Peyer's patch (tissue), 4 donors: ENCODE measurements at regions not wholly inside any gene's neighbourhood (a gene's known extent, or its start where the extent isn't known, plus 50 kb on each side); places are given as distances from the start of the nearest gene placed in this dataset.

Source experiments
- DNase-seq, 3 donors: peaks; one replicate each; pipeline ENCODE4 v3.0.0-alpha.2; 2017 to 2019
- H3K27ac ChIP-seq, 4 donors: fragments of 200-600 bp; sonication (generic); one replicate each; pipeline ENCODE4 v1.5.1; 2016 to 2019
- H3K27me3 ChIP-seq, 2 donors: fragments of 200-600 bp; sonication (generic); one replicate each; pipeline ENCODE4 v1.5.1; 2019
- H3K36me3 ChIP-seq, 3 donors: fragments of 200-600 bp; sonication (generic); one replicate each; pipeline ENCODE4 v1.5.1; 2016 to 2019
- H3K4me1 ChIP-seq, 4 donors: fragments of 200-600 bp; sonication (generic); one replicate each; pipeline ENCODE4 v1.5.1; 2016 to 2019
- H3K4me3 ChIP-seq, 4 donors: fragments of 200-600 bp; sonication (generic); 1 replicate in 3 of 4; 2 replicates in 1 of 4; pipeline ENCODE4 v1.5.1; 2016 to 2019; ENCODE audit warnings: mild to moderate bottlenecking in 1 of 4
- H3K9me3 ChIP-seq, 4 donors: fragments of 200-600 bp; sonication (generic); one replicate each; pipeline ENCODE4 v1.5.1; 2016 to 2019; ENCODE audit warnings: mild to moderate bottlenecking in 1 of 4
- CTCF ChIP-seq, 6 experiments: fragments of 450-650 bp in 4 of 6; fragments of 200-600 bp in 2 of 6; sonication (generic) in 1 of 6; IDR thresholded peaks; one replicate each; pipeline ENCODE4 v1.5.1; 2017 to 2019; ENCODE audit warnings: antibody characterized with exemption in 6 of 6, mild to moderate bottlenecking in 3 of 6, moderate library complexity in 1 of 6
- POLR2A ChIP-seq, 2 donors: fragments of 450-650 bp; IDR thresholded peaks; one replicate each; pipeline ENCODE4 v1.5.1; 2017; ENCODE audit warnings: antibody characterized with exemption in 2 of 2, mild to moderate bottlenecking in 2 of 2, moderate library complexity in 2 of 2

DNA sequence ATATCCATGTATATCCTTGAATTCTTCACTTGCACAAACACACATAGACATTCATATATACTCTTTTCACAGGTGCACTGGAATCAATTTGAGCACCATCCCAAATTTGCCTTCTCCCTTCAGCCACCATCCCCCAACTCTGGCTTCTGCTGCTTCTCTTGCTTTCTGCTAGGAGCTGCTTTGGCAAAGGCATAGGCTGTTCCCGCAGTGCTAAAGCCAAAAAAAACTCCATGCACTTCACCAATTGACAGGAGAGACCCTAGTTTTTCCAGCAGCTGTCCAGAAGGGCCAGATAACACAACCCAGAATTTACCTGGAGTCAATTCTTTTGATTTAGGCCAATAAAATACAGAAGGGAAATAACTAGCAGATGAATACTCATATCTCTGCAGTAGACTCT is 251.3 kb downstream of the NR2F1-AS1 start:
- Histone ChIP-seq H3K36me3 (no peaks in the 10 kb centered on the region), H3K27me3 (no peaks in the 10 kb centered on the region), H3K27ac (no peak overlapping the region), H3K4me1 (no peaks in the 10 kb centered on the region), H3K4me3 (no peak overlapping the region), H3K9me3 (no peaks in the 10 kb centered on the region)
- no peak for TF ChIP-seq POLR2A (IDR thresholded peaks at IDR 0.05)
- no peak for TF ChIP-seq CTCF (IDR thresholded peaks at IDR 0.05)
- DNase-seq: no peak

DNA sequence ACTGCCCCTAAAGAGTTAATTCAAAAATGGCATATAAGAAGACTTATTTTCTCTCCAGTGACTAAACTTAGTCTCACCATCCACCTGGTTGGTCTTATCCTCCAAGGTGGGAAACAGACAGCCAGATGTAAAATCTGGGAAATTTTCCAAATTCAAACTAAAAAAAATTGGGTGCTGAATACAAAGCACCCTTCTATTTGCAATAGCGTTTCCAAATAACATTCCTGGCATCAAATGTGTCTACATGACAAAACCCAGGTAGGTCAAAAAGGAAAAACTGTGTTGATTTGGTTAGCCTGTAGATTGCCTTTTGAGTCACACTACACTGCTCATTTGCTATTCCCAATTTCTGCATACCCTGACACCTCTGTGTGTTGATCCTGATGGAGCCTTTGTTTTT is 252.2 kb downstream of the NR2F1-AS1 start:
- Histone ChIP-seq H3K9me3 (no peaks in the 10 kb centered on the region), H3K36me3 (no peaks in the 10 kb centered on the region), H3K27me3 (no peaks in the 10 kb centered on the region), H3K27ac (no peak overlapping the region), H3K4me3 (no peak overlapping the region), H3K4me1 (no peaks in the 10 kb centered on the region)
- no peak for DNase-seq
- TF ChIP-seq CTCF (IDR thresholded peaks at IDR 0.05) (no peak), POLR2A (IDR thresholded peaks at IDR 0.05) (no peak)

DNA sequence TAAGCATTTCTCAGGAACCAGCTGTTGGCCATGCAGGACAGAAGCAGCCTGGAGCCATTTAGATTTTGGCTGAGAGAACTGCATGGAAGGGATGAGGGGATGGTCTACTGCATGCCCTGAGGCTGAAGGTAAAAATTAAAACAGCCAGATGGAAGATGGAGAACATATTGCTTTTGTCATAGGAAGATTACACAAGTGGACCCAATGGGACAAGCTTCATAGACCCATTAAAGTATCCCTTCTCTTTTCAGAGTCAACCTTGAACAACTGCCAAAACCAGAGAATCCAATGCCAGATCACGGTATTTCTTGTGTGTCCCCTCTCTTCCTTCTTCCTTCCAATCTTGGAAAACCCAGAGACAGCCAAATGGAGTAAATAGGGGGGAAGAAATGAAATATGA is 253.4 kb downstream of the NR2F1-AS1 start:
- DNase-seq: no peak
- Histone ChIP-seq H3K27ac (no peak overlapping the region), H3K4me1 (no peaks in the 10 kb centered on the region), H3K4me3 (no peak overlapping the region), H3K9me3 (no peaks in the 10 kb centered on the region), H3K27me3 (no peaks in the 10 kb centered on the region), H3K36me3 (no peaks in the 10 kb centered on the region)
- TF ChIP-seq CTCF (IDR thresholded peaks at IDR 0.05): no peak
- no peak for TF ChIP-seq POLR2A (IDR thresholded peaks at IDR 0.05)

- H3K4me3 ChIP-seq: no peak overlapping the region
- H3K36me3 ChIP-seq: no peaks in the 10 kb centered on the region
- no peaks in the 10 kb centered on the region for H3K9me3 ChIP-seq
- H3K27ac ChIP-seq: no peak overlapping the region
- no peaks in the 10 kb centered on the region for H3K4me1 ChIP-seq
- no peak for DNase-seq
- no peak for TF ChIP-seq CTCF (IDR thresholded peaks at IDR 0.05)
- TF ChIP-seq POLR2A (IDR thresholded peaks at IDR 0.05): no peak
- H3K27me3 ChIP-seq: no peaks in the 10 kb centered on the region
Observed at GRCh38 chr5:93325946-93326345, 255.1 kb downstream of the NR2F1-AS1 start.

DNA sequence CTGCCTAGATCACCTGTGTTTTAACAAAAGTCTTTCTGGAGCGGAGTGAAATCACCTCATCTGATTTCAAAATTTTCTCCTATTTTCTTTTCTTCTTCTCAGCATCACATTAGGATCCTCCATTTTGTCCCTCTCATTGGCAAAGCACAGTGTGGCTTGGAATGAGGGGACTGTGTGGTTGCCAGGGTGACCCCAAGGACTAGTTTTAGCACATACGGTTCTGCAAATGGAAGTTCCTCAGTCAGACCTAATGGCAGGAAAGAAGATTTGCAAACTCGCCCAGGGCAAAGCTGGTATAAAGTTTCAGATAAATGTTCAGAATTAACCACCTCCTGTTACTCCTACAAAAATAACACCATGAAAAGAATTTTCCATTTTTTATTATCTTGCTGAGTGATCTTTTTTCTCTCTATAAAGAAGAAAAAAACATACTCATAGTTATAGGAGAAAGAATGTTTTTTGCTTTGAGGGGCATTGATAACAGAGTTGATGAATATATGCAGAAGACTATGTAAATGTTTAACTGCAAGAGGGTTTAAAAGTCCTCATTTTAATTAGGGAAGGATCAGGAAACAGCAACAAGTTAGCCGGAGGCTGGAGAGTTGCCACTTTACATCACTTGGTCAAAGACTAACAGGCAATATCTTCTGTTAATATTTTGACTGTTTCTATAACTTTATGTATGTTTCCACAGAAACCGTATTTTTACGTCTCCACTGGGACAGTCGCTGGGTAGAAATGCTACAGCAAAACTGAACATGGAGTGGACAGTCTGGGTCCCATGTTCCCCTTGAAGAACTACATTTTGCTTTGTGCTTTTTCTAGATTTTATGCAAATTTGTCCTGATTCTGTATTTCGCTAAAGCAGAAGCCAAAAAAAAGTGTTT is 257.8 kb downstream of the NR2F1-AS1 start:
- DNase-seq: no peak
- H3K27ac ChIP-seq: no peak overlapping the region
- TF ChIP-seq POLR2A (IDR thresholded peaks at IDR 0.05) (no peak), CTCF (IDR thresholded peaks at IDR 0.05) (no peak)
- H3K4me1 ChIP-seq: no peaks in the 10 kb centered on the region
- no peaks in the 10 kb centered on the region for H3K9me3 ChIP-seq
- no peaks in the 10 kb centered on the region for H3K27me3 ChIP-seq
- H3K4me3 ChIP-seq: no peak overlapping the region
- H3K36me3 ChIP-seq: no peaks in the 10 kb centered on the region
